Neural progenitor cell (in vitro differentiated cells): ENCODE measurements at regions not wholly inside any gene's neighbourhood (a gene's known extent, or its start where the extent isn't known, plus 50 kb on each side); places are given as distances from the start of the nearest gene placed in this dataset.

Experiments used
- DNase-seq: peaks from one replicate; pipeline ENCODE4 v3.0.0-alpha.2; 2016; ENCODE audit warnings: low spot score
- H2AFZ ChIP-seq: fragments of 200-600 bp; sonication (generic); replicated peaks from 2 replicates; pipeline ENCODE4 v1.6.1; 2016; ENCODE audit warnings: antibody characterized with exemption
- H3F3A ChIP-seq: fragments of 200-600 bp; sonication (generic); 2 replicates; pipeline ENCODE4 v1.6.1; 2016; ENCODE audit warnings: antibody characterized with exemption, low read depth
- H3K27ac ChIP-seq: fragments of 200-600 bp; sonication (generic); 2 replicates; pipeline ENCODE4 v1.5.1; 2016; ENCODE audit warnings: mild to moderate bottlenecking
- H3K27me3 ChIP-seq: fragments of 200-600 bp; sonication (generic); 2 replicates; pipeline ENCODE4 v1.6.1; 2016; ENCODE audit warnings: mild to moderate bottlenecking, moderate library complexity
- H3K36me3 ChIP-seq: fragments of 200-600 bp; sonication (generic); 2 replicates; pipeline ENCODE4 v1.5.1; 2016
- H3K4me1 ChIP-seq: fragments of 200-600 bp; sonication (generic); 2 replicates; pipeline ENCODE4 v1.6.1; 2016; ENCODE audit warnings: mixed run types
- H3K4me2 ChIP-seq: fragments of 200-600 bp; sonication (generic); 2 replicates; pipeline ENCODE4 v1.6.1; 2016
- H3K4me3 ChIP-seq: fragments of 200-600 bp; sonication (generic); 2 replicates; pipeline ENCODE4 v1.5.1; 2016
- H3K79me2 ChIP-seq: fragments of 200-600 bp; sonication (generic); 2 replicates; pipeline ENCODE4 v1.6.1; 2016; ENCODE audit warnings: low read depth
- H3K9ac ChIP-seq: fragments of 200-600 bp; sonication (generic); 2 replicates; pipeline ENCODE4 v1.6.1; 2016
- H3K9me3 ChIP-seq: fragments of 200-600 bp; sonication (generic); 2 replicates; pipeline ENCODE4 v1.5.1; 2016; ENCODE audit warnings: low read depth
- H4K20me1 ChIP-seq: fragments of 200-600 bp; sonication (generic); 2 replicates; pipeline ENCODE4 v1.6.1; 2016; ENCODE audit warnings: low read depth
- H3K27ac Mint-ChIP-seq: 3 replicates; pipeline ENCODE4 v1.8.0; 2021; ENCODE audit warnings: mixed read lengths
- H3K27me3 Mint-ChIP-seq: 2 replicates; pipeline ENCODE4 v1.8.0; 2022; ENCODE audit warnings: low read depth, mild to moderate bottlenecking, inconsistent platforms, moderate library complexity, mixed read lengths; ENCODE audit not compliant: insufficient read depth
- H3K36me3 Mint-ChIP-seq: 3 replicates; pipeline ENCODE4 v1.8.0; 2021; ENCODE audit warnings: mixed read lengths
- H3K4me1 Mint-ChIP-seq: 3 replicates; pipeline ENCODE4 v1.8.0; 2021; ENCODE audit warnings: mixed read lengths
- H3K4me3 Mint-ChIP-seq: 3 replicates; pipeline ENCODE4 v1.8.0; 2021; ENCODE audit warnings: mild to moderate bottlenecking, moderate library complexity, mixed read lengths
- H3K9me3 Mint-ChIP-seq: 3 replicates; pipeline ENCODE4 v1.8.0; 2020; ENCODE audit warnings: mixed read lengths
- EZH2 ChIP-seq: fragments of 200-600 bp; sonication (generic); IDR thresholded peaks from 2 replicates; pipeline ENCODE4 v1.6.1; 2017; ENCODE audit warnings: antibody characterized with exemption, mild to moderate bottlenecking, moderate library complexity
- EZH2phosphoT487 ChIP-seq: fragments of 200-600 bp; sonication (generic); IDR thresholded peaks from 2 replicates; pipeline ENCODE4 v1.6.1; 2017; ENCODE audit warnings: antibody characterized with exemption
- TF ChIP-seq, protein P1 (sequence below): fragments of 200-600 bp; sonication (generic); IDR thresholded peaks from 2 replicates; pipeline ENCODE4 v1.5.1; 2017; ENCODE audit warnings: antibody characterized with exemption, mild to moderate bottlenecking

DNA sequence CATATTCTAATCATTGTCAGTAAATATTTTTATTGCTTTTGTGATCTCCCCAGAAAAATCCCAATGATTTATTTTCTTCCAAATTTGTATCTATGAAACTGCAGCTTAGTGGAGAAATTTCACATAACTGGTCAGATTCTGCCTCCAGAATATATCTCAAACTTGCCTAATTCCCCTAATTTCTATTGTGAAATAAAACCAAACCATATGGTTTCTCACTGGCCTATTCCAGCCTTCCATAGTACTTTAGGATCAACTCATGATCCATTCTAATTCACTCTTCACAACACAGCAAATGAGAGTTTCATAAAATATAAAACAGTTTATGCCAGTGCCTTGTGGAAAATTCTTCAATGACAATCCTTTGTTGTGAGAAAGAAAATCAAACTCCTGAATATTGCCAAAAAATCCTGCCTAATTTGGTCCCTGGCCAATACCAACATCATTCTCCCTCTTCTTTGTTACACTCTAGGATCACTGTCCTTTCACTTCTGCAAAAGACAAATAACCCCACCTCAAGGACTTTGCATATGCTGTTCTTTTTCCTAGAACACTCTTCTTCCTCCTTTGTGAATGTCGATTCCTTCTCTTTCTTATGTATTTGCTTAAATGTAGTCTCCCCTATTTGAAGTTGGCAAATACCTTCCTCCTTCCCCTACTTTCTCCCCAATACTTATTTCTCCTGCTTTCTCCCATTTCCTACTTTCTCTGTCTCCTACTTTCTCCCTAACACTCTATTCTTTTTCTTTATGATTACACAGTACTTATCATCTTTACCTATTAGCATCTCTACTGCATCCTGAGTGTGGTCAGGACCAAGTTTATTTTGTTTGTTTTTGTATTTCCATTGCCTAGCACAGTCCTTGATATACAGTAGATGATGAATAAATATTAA, 587.5 kb downstream of the RFPL4B start:
- H3K4me1 ChIP-seq: no peaks in the 10 kb centered on the region
- no peak overlapping the region for H3K4me3 Mint-ChIP-seq
- no peak overlapping the region for H3K4me2 ChIP-seq
- H3K27ac ChIP-seq: no peak overlapping the region
- no peaks in the 10 kb centered on the region for H3K27me3 ChIP-seq
- no peaks in the 10 kb centered on the region for H3K9me3 ChIP-seq
- peaks cover 4% of the 10 kb centered on the region for H3K9me3 Mint-ChIP-seq
- no peak overlapping the region for H3K9ac ChIP-seq
- H3K79me2 ChIP-seq: no peaks in the 10 kb centered on the region
- H3K27me3 Mint-ChIP-seq: no peaks in the 10 kb centered on the region
- H4K20me1 ChIP-seq: no peaks in the 10 kb centered on the region
- no peaks in the 10 kb centered on the region for H3K36me3 ChIP-seq
- no peak for DNase-seq
- no peak overlapping the region for H3K27ac Mint-ChIP-seq
- H3K4me1 Mint-ChIP-seq: peaks cover 4% of the 10 kb centered on the region
- H3F3A ChIP-seq: no peaks in the 10 kb centered on the region
- no peaks in the 10 kb centered on the region for H3K36me3 Mint-ChIP-seq
- peak overlapping the region; percentile 43 for H2AFZ ChIP-seq
- no peak for TF ChIP-seq EZH2
- no peak for TF ChIP-seq EZH2phosphoT487
- TF ChIP-seq, protein P1, sequence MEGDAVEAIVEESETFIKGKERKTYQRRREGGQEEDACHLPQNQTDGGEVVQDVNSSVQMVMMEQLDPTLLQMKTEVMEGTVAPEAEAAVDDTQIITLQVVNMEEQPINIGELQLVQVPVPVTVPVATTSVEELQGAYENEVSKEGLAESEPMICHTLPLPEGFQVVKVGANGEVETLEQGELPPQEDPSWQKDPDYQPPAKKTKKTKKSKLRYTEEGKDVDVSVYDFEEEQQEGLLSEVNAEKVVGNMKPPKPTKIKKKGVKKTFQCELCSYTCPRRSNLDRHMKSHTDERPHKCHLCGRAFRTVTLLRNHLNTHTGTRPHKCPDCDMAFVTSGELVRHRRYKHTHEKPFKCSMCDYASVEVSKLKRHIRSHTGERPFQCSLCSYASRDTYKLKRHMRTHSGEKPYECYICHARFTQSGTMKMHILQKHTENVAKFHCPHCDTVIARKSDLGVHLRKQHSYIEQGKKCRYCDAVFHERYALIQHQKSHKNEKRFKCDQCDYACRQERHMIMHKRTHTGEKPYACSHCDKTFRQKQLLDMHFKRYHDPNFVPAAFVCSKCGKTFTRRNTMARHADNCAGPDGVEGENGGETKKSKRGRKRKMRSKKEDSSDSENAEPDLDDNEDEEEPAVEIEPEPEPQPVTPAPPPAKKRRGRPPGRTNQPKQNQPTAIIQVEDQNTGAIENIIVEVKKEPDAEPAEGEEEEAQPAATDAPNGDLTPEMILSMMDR: no peak
- no peak overlapping the region for H3K4me3 ChIP-seq

- Mint-ChIP-seq H3K27me3 (no peaks in the 10 kb centered on the region), H3K9me3 (peaks cover 4% of the 10 kb centered on the region), H3K27ac (no peak overlapping the region), H3K36me3 (no peaks in the 10 kb centered on the region), H3K4me1 (peaks cover 2% of the 10 kb centered on the region), H3K4me3 (no peak overlapping the region)
- Histone ChIP-seq H3K27ac (no peak overlapping the region), H4K20me1 (no peaks in the 10 kb centered on the region), H3K4me1 (no peaks in the 10 kb centered on the region), H3K9ac (no peak overlapping the region), H2AFZ (no peak overlapping the region), H3K27me3 (no peaks in the 10 kb centered on the region), H3K79me2 (no peaks in the 10 kb centered on the region), H3K36me3 (no peaks in the 10 kb centered on the region), H3K9me3 (no peaks in the 10 kb centered on the region), H3K4me2 (no peak overlapping the region), H3F3A (no peaks in the 10 kb centered on the region), H3K4me3 (no peak overlapping the region)
- TF ChIP-seq EZH2: no peak
- no peak for TF ChIP-seq EZH2phosphoT487
- TF ChIP-seq, protein P1: no peak
- no peak for DNase-seq
Observed at GRCh38 chr6:112935402-112936078, 588.4 kb downstream of the RFPL4B start.

GRCh38 chr6:112936079-112936472, 588.9 kb downstream of the RFPL4B start:
- H3K9ac ChIP-seq: no peak overlapping the region
- H3K27ac ChIP-seq: no peak overlapping the region
- no peak for DNase-seq
- TF ChIP-seq, protein P1: no peak
- TF ChIP-seq EZH2: no peak
- TF ChIP-seq EZH2phosphoT487: no peak
- H3K4me3 Mint-ChIP-seq: no peak overlapping the region
- no peaks in the 10 kb centered on the region for H3K4me1 ChIP-seq
- H3K36me3 Mint-ChIP-seq: no peaks in the 10 kb centered on the region
- no peak overlapping the region for H3K27ac Mint-ChIP-seq
- no peaks in the 10 kb centered on the region for H3K9me3 ChIP-seq
- no peaks in the 10 kb centered on the region for H3K27me3 ChIP-seq
- H3K79me2 ChIP-seq: no peaks in the 10 kb centered on the region
- no peaks in the 10 kb centered on the region for H3K27me3 Mint-ChIP-seq
- H3F3A ChIP-seq: no peaks in the 10 kb centered on the region
- H3K9me3 Mint-ChIP-seq: peaks cover 4% of the 10 kb centered on the region
- no peak overlapping the region for H3K4me3 ChIP-seq
- H4K20me1 ChIP-seq: no peaks in the 10 kb centered on the region
- H2AFZ ChIP-seq: no peak overlapping the region
- H3K36me3 ChIP-seq: no peaks in the 10 kb centered on the region
- H3K4me2 ChIP-seq: no peak overlapping the region
- H3K4me1 Mint-ChIP-seq: no peaks in the 10 kb centered on the region
